ENCODE measurements at regions not wholly inside any gene's neighbourhood (a gene's known extent, or its start where the extent isn't known, plus 50 kb on each side); places are given as distances from the start of the nearest gene placed in this dataset.
"Not testable (repeated sequence)": the region's sequence is repeated elsewhere in the genome, so short reads cannot be mapped to it uniquely, and the experiment has no call there.

DNA sequence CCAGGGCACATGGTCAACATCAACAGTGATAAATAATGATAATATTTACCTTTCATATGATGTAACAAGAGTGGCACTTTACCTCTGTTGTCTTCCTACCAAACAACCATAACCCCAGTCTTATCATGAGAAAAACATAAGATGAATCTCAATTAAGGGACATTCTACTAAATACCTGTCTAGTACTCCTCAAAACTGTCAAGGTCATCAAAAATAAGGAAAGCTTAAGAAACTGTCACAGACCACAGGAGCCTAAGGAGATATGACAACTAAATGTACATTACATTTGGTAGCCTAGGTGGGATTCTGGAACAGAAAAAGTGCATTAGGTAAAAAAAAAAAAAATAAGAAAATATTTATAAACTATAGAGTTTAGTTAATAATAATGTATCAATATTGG is 118.1 kb downstream of the CCDC34 start:
- DNase-seq (ENCODE audit: low read depth in 2 of 3, low spot score in 2 of 3), result no peak

DNA sequence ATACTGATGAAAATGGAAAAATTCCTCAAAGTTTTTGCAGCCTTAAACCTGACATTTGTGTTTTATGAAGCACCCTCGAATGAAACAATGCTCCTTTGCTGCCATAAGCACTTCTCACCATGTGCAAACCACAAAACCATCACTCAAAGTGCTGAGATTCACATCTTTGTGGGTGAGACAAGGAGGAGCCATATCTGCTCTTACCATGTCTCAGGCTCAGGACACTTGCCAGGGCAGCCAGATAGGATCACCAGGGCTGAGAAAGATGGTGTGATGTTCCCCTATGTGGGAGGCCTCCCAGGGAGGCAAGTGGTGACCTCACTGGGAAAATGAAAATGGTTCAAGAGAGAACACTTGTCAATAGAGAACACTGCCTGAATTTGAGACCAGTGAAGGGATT is 120.4 kb downstream of the CCDC34 start:
- no peak for DNase-seq (ENCODE audit: low read depth in 2 of 3, low spot score in 2 of 3)

DNA sequence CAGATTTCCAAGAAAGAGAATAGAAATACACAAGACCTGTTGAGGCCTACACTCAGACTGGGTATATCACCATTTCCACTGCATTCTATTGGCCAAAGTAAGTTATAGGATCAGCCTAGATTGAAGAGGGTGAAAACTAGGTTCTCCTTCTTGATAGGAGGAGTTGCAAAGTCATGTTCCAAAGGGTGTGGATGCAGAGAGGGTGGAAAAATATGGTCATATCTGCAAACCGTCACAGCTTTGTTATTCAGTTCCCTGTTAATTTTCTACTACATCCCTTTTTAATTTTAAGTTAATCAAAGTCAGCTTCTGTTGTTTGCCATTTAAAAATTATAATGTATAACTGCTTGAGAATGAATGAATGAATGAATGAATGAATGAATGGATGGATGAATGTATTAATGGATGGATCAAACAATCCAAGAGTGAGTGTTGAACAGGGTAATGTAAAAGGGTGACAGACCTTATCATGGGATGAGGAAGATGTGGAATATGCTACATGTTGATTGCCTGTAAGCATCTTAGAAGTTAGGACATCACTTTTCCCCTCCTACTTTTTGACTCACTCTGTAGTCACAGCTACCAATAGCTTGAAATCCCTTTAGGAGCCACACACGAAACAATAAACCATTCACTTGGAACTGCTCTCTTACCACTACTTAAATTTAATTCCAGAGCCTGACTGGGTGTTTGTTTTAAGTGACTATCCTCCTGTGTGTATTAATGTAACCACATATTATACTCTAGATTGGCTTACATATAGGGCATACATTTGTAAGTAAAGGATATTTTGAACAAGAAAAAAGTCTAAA is 121.5 kb downstream of the CCDC34 start:
- no peak for DNase-seq (ENCODE audit: low read depth in 2 of 3, low spot score in 2 of 3)

DNA sequence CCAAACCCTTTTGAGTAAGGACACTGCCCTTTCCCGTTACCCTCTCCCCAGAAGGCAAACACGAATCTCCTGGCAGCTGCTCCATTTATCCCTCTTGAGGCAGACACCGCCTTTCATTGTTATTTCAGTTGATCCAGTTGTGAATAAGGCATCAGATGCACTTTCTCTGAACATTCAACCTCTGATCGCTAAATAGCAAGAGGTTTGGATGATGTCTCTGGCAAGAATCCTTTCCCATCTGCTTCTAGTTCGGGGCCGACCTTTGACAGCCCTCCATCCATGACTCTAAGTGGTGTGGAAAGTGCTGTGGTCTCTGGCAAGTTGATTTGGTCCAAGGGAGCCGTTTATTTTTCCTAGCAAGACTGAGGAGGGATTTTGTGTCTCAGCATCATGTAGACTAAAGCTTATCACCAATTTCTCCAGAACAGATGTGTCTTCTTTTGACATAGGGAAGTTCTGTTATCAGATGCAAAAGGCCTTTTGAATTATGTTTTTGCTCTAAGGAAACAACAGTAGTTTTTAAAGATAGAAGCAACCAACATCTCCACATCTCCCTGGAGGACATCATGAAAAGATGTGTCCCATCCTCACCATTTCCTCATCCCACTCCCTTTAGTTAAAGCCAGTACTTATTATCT is 123.6 kb downstream of the CCDC34 start:
- DNase-seq (ENCODE audit: low read depth in 2 of 3, low spot score in 2 of 3), result no peak

DNA sequence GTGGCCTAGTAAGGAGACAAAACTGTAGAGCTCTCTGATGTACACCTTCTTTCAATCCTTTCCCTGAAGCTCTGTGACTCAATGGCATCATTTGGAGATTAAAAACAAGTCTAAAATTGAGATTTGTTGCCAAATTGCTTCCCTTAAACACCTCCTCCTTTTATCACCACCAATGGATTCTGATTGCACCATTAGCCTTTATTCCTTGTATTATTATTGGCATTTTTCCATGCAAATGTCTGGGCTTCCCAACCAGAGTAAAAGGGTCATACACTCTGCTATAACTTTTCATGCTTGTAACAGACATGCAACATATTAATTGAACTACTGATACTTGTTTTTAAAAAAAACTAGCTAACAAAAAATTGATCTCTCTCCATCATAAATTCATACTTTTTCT is 124.2 kb downstream of the CCDC34 start:
- DNase-seq (ENCODE audit: low read depth in 2 of 3, low spot score in 2 of 3), result no peak

DNA sequence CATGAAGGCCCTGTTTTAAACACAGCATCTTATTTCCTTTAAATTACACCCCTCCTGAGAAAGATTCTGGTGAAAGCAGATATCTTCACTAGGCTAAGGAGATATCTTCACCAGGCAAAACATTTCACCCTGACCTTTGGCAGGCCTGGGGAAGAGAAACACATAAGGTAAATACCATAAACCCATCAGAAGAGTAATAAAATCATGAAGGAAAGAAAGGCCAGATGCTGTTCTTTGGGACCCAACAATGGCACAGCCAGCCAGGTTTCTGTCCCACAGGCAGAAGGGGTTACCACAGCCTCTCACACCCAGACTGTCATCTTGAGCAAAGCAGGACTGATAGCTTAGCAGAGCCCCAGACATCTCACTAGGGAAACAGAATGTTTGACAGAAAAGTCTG is 125.4 kb downstream of the CCDC34 start:
- no peak for DNase-seq (ENCODE audit: low read depth in 2 of 3, low spot score in 2 of 3)

DNA sequence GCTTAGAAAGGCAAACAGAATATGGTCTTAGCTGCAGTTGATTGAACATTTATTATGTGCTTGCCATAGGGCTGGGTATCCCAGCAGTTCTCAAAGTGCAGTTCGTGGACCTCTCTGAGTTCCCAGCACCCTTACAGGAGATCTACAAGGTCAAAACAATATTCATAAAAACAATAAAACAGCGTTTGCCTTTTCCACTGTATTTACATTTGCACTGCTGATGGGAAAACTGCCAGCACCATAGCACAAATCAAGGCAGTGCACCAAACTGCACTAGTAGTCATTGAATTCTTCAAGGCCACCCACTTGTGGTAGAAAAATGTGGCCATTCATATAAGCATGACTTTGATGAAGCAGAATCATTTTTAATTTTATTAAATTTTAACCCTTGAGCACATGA is 128.1 kb downstream of the CCDC34 start:
- DNase-seq (ENCODE audit: low read depth in 2 of 3, low spot score in 2 of 3), result no peak

DNA sequence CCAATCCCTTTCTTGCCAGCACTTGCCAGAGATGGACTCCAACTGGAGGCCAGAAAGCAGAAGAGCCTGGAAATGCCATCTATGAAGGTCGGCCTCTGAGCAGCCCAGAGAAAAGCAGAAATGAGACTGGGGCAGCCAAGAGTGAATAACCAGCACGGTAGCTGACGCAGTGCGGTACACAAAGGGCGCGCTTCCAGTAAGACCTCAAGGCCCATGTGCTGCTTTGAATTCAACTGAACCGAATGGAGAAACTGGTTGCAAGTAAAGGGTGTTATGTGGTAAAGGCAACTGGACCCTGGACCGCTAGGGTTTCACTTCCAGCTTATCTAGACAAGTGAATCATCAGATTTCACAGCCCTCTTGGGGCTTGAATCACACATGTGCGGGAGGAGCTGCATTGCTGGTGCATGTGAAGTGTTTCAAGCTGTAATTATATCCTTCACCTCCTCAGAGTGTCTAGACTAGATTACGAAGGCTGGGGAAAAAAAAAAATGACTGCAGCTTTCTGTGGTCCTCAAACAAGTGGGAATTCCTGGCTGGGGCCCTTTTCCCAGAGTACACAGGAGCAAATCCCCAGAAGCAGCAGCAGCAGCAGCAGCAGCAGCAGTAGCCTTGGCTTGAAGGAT is 128.9 kb downstream of the CCDC34 start:
- no peak for DNase-seq (ENCODE audit: low read depth in 2 of 3, low spot score in 2 of 3)

DNA sequence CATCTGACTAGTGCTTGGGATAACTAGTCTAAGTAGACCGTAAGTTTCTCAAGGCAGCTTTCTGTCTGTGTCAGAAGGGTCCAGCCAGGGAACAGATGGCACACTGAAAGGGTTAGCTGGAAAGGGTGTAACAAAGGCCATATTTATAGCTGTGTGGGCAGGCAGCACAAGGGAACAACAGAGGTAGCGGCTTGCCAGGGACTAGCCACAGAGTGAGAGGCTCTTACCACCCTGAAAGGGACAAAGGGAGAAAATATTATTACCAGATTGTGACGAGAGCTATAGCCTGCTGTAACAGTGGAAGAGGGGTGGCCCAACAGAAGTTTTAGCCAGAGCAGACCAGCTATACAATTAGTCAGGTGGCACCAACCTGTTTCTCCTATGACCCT is 129.4 kb downstream of the CCDC34 start:
- DNase-seq (ENCODE audit: low read depth in 2 of 3, low spot score in 2 of 3), result no peak

DNA sequence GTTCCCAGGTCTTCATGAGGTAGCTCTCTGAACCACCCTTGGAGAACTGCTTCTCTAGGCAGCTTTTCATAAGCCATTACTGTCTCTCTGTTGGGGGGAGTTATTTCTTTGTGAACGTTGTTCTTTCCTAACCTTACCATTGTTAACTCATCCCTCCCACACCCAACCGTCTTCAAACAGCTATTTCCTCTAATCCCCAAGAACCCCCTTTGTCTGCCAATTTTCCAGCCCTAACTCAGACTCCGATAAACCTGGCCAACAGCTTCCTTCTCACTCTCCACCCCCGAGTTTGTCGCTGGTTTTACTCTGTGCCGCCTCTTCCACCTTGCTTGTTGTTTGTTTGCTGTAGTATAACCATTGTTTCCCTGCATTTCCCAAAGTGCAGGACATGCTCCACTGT is 131.5 kb downstream of the CCDC34 start:
- DNase-seq (ENCODE audit: low read depth in 2 of 3, low spot score in 2 of 3), result no peak

DNA sequence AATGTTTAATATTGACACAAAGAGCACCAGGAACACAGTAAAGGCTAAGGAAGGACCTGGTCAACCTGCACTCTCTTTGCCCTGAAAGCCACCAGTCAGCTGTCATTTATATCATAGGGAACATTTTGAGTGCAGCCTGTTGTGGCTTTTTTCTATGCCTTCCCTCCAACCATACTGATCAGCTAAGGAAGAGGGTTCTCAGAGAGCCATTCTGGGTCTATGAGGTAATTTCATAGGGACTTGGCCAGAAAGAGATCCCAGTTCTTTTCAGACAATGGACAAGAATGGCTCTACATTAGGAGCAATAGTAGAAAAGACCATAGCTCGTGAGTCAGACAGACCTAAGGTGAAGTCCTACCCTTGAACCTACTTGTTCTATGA is 132.8 kb downstream of the CCDC34 start:
- DNase-seq (ENCODE audit: low read depth in 2 of 3, low spot score in 2 of 3), result no peak

DNA sequence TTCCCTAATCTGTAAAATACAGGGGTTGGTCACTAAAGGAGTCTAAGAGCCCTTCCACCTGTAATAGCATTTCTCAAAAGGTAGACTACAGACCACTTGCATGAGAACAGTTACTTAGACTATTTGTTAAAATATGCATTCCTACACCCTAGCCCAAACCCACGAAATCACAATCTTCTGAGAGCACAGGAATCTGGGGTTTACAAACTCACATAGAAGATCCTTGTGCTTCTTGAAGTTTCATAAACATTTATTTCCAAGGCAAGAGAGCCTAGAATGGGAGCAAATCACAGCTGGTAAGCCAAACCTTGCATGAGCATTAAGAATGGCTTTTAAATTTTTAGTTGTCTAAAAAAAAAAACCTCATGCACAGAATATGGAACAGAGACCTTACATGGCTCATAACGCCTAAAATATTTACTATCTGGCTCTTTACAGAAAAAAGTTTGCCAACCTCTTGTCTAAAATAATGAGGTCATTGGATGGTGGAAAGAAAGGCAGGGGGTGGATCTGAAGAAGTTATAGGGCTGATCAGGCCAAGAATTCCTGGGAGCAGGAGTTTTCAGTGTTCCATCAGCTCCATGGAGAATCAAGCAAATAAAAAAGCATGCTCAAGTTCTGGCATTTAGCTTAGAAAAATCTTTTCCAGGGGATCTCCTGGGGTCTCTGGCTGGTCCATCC is 133.4 kb downstream of the CCDC34 start:
- DNase-seq (ENCODE audit: low read depth in 2 of 3, low spot score in 2 of 3), result no peak

DNA sequence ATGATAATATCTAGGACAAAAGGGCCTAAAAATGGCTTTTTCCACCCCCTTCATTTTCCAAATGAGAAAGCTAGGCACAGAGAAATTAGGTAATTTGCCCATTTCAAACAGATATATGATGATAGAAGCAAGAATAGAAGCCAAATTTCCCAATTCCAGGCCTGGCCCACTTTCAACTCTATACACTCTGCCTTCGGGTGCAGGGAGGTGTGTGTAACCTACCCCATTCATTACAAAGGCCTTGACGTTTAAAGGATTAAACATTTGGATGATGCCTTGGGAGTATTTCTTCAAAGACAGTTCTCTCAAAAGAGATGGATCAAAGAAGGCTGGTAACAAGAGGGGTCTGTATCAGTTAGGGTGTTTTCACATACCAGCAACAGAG is 134.1 kb downstream of the CCDC34 start:
- no peak for DNase-seq (ENCODE audit: low read depth in 2 of 3, low spot score in 2 of 3)

DNA sequence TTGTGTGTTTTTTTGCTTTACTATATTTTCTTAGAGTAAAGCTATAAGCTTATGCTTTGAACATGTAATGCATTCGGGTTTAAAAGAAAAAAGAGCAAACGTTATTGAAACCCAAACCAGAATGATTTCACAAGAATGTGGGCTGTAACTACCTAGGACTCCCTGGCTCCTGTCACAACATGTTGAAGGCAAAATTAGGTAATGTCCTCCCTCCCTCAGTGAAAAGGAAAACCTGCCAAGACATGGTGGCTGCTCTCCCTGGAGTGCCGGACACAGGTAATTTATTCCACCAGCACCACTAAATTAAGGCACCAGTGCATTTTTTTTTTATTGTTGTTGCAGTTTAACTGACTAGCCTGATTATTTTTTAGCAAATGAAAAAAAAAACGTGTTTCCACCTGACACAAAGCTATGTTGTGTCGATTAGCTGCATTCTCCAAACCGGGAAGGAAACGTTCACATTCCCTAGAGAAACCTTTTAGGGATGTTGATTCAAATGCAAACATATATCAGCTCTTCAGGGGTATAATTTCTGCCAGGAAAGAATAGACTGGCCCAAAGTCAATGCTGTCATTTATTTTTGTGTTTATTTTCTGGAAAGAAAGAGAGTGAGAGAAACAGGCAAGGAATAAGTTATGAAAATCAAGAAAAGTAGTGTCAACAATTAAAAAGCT is 134.6 kb downstream of the CCDC34 start:
- DNase-seq (ENCODE audit: low read depth in 2 of 3, low spot score in 2 of 3), result no peak

DNA sequence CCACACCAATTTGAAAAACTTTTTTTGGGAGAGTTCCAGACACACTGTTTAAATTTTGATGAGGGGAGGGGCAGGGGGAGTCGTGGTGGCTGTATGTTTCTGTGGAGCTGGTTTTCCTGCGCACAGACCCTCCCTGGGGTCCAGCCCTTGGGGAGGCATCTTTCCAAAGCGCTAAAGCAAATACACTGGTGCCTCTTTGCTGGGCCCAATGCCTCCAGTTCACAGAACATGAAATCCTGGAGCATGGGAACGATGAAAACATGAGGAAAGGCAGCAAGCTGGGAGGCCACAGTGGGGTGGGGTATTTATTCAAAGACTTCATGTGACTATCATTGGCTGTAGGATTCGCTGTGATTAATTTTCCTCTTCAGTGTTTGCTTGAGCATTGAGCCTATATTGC is 135.3 kb downstream of the CCDC34 start:
- no peak for DNase-seq (ENCODE audit: low read depth in 2 of 3, low spot score in 2 of 3)

DNA sequence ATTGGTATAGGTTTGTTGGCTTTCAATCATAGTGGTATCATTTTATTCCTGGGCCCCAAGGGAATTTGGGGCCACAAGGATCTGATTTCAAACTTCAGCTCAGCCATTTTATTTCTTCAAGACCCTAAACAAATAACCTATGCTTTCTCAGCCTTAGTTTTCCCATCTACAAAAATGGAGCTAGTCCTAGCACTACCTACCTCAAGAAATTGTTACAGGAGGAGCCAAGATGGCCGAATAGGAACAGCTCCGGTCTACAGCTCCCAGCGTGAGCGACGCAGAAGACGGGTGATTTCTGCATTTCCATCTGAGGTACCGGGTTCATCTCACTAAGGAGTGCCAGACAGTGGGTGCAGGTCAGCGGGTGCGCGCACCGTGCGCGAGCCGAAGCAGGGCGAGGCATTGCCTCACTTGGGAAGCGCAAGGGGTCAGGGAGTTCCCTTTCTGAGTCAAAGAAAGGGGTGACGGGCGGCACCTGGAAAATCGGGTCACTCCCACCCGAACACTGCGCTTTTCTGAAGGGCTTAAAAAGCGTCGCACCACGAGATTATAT is 143.5 kb downstream of the CCDC34 start:
- DNase-seq (ENCODE audit: low read depth in 2 of 3, low spot score in 2 of 3), result not testable (repeated sequence)

DNA sequence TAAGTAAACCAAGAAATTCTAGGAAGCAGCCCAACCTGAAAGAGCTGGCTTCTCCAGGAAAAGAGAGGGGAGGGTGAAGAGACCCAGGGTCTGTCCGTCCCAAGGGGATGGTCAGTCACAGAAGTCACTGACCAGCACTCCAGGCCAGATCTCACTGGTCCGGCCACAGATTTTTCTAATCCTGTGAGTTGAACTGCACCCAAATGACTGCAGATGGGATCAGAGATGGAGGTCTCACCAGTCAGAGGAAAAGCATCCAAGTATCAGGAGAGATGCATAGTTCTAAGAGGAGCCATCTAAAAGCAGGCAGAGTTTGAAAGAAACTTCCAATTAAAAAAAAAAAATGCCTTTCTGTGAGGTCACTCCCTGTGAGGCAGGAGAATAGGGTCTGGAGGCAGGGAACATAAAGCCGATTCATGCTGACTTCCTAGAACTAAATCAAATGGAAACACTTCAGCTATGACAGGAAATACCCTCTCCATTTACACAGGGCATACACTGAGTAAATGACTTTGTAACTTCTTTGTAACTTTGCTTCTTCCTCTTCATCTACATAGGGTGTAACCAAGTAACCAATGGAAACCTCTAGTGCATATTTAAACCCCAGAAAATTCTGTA is 144.5 kb downstream of the CCDC34 start:
- DNase-seq (ENCODE audit: low read depth in 2 of 3, low spot score in 2 of 3), result no peak

DNA sequence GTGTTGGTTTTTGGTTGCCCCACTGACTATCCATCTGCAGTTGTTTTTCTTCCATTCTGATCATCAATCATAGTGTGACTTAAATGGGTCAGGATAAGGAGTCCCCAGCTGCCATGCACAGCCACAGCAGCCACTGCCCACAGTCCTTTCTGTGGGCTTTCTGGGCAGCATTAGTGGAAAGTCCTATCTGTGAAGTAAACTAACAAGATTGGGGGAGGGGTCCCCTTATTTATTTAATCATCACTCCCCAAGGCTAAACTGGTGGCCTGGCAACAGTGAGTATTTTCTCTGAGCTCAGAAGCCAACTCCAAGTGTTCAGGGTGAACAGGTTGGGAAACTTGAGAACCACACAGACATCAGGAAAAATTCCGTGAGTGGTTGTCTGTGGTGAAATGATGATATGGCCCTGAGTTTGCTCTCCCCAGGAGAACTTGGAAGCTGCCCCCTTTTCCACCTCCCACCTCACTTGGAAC is 145.0 kb downstream of the CCDC34 start:
- no peak for DNase-seq (ENCODE audit: low read depth in 2 of 3, low spot score in 2 of 3)

DNA sequence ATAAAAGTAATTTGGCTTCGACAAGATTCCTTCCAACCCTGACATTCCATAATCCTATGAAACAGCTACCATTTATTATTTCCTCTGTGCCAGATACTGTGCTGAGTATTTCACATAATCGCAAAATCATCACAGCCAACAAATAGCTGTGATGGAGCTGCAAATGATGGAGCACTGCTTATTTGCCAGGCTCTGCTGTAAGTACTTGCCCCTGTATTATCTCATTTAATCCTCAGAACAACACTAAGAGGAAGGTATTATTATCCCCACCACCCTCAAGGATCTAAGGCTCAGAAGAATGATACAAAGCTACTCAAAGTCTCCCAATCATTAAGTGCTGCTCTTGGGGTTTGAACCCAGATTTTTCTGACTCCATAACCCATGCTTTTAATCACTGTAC is 145.5 kb downstream of the CCDC34 start:
- no peak for DNase-seq (ENCODE audit: low read depth in 2 of 3, low spot score in 2 of 3)
